ENCODE measurements at regions not wholly inside any gene's neighbourhood (a gene's known extent, or its start where the extent isn't known, plus 50 kb on each side); places are given as distances from the start of the nearest gene placed in this dataset.

GRCh38 chr15:93319121-93319814 lies 230.3 kb upstream of the RGMA start:
- H3K4me1 ChIP-seq (ENCODE audit: insufficient read depth, low read length), result no peaks in the 10 kb centered on the region
- no peaks in the 10 kb centered on the region for H3K9me3 ChIP-seq (ENCODE audit: insufficient read depth, low read length, severe bottlenecking)
- no peak overlapping the region for H3K27ac ChIP-seq (ENCODE audit: low read length)
- ATAC-seq (ENCODE audit: insufficient read depth, low read depth) (no peak), DNase-seq (no peak)
- no peak overlapping the region for H3K4me3 ChIP-seq (ENCODE audit: low read depth in 1 of 2, low read length in 2 of 2)
- no peaks in the 10 kb centered on the region for H3K79me2 ChIP-seq (ENCODE audit: insufficient read depth, low read length)
- H3K9ac ChIP-seq (ENCODE audit: low read depth, low read length), result no peak overlapping the region
- H3K36me3 ChIP-seq (ENCODE audit: insufficient read depth, low read length), result no peaks in the 10 kb centered on the region
- no peaks in the 10 kb centered on the region for H4K20me1 ChIP-seq (ENCODE audit: insufficient read depth, low read length)
- H3K4me2 ChIP-seq (ENCODE audit: insufficient read depth, low read length), result no peak overlapping the region
- TF ChIP-seq CTCF (IDR thresholded peaks at IDR 0.05; ENCODE audit: borderline replicate concordance, extremely low read depth, low read length, poor library complexity, severe bottlenecking) (no peak), EZH2 (IDR thresholded peaks at IDR 0.05; ENCODE audit: borderline replicate concordance, low read depth, low read length, severe bottlenecking) (no peak)
- no peak overlapping the region for H2AFZ ChIP-seq (ENCODE audit: low read depth, low read length)
- no peaks in the 10 kb centered on the region for H3K27me3 ChIP-seq (ENCODE audit: insufficient read depth, low read length, poor library complexity)

- ATAC-seq (ENCODE audit: insufficient read depth, low read depth) (no peak), DNase-seq (no peak)
- Histone ChIP-seq H3K9ac (ENCODE audit: low read depth, low read length) (no peak overlapping the region), H3K36me3 (ENCODE audit: insufficient read depth, low read length) (no peaks in the 10 kb centered on the region), H4K20me1 (ENCODE audit: insufficient read depth, low read length) (no peaks in the 10 kb centered on the region), H3K4me1 (ENCODE audit: insufficient read depth, low read length) (no peaks in the 10 kb centered on the region), H3K79me2 (ENCODE audit: insufficient read depth, low read length) (no peaks in the 10 kb centered on the region), H3K27me3 (ENCODE audit: insufficient read depth, low read length, poor library complexity) (no peaks in the 10 kb centered on the region), H3K4me2 (ENCODE audit: insufficient read depth, low read length) (no peak overlapping the region), H3K27ac (ENCODE audit: low read length) (no peak overlapping the region), H3K9me3 (ENCODE audit: insufficient read depth, low read length, severe bottlenecking) (no peaks in the 10 kb centered on the region), H3K4me3 (ENCODE audit: low read depth in 1 of 2, low read length in 2 of 2) (no peak overlapping the region), H2AFZ (ENCODE audit: low read depth, low read length) (no peak overlapping the region)
- no peak for TF ChIP-seq CTCF (IDR thresholded peaks at IDR 0.05; ENCODE audit: borderline replicate concordance, extremely low read depth, low read length, poor library complexity, severe bottlenecking)
These were observed 228.8 kb upstream of the RGMA start for GRCh38 chr15:93317772-93318171.

GRCh38 chr15:93314245-93314644 lies 225.2 kb upstream of the RGMA start:
- H3K4me3 ChIP-seq (ENCODE audit: low read depth in 1 of 2, low read length in 2 of 2), result no peak overlapping the region
- no peaks in the 10 kb centered on the region for H3K4me1 ChIP-seq (ENCODE audit: insufficient read depth, low read length)
- no peak overlapping the region for H2AFZ ChIP-seq (ENCODE audit: low read depth, low read length)
- H3K9ac ChIP-seq (ENCODE audit: low read depth, low read length), result no peak overlapping the region
- no peaks in the 10 kb centered on the region for H3K36me3 ChIP-seq (ENCODE audit: insufficient read depth, low read length)
- H3K27me3 ChIP-seq (ENCODE audit: insufficient read depth, low read length, poor library complexity), result no peaks in the 10 kb centered on the region
- no peak for DNase-seq
- no peak overlapping the region for H3K27ac ChIP-seq (ENCODE audit: low read length)
- TF ChIP-seq EZH2 (IDR thresholded peaks at IDR 0.05; ENCODE audit: borderline replicate concordance, low read depth, low read length, severe bottlenecking) (no peak), CTCF (IDR thresholded peaks at IDR 0.05; ENCODE audit: borderline replicate concordance, extremely low read depth, low read length, poor library complexity, severe bottlenecking) (no peak)
- no peaks in the 10 kb centered on the region for H3K9me3 ChIP-seq (ENCODE audit: insufficient read depth, low read length, severe bottlenecking)
- H3K4me2 ChIP-seq (ENCODE audit: insufficient read depth, low read length), result no peak overlapping the region
- no peaks in the 10 kb centered on the region for H3K79me2 ChIP-seq (ENCODE audit: insufficient read depth, low read length)
- no peak for ATAC-seq (ENCODE audit: insufficient read depth, low read depth)
- no peaks in the 10 kb centered on the region for H4K20me1 ChIP-seq (ENCODE audit: insufficient read depth, low read length)
